ENCODE measurements at regions not wholly inside any gene's neighbourhood (a gene's known extent, or its start where the extent isn't known, plus 50 kb on each side); places are given as distances from the start of the nearest gene placed in this dataset.

GRCh38 chr6:90454836-90455427, 131.9 kb downstream of the MAP3K7 start:
- TF ChIP-seq CTCF (IDR thresholded peaks at IDR 0.05; ENCODE audit: low read depth, low read length) = no peak
- TF ChIP-seq POLR2A (IDR thresholded peaks at IDR 0.05; ENCODE audit: extremely low read depth, insufficient read length) = no peak
- no peak for TF ChIP-seq MAX (IDR thresholded peaks at IDR 0.05; ENCODE audit: low read depth, low read length)
